GM12872 (cell line): ENCODE measurements at regions not wholly inside any gene's neighbourhood (a gene's known extent, or its start where the extent isn't known, plus 50 kb on each side); places are given as distances from the start of the nearest gene placed in this dataset.

Source experiments
- TF ChIP-seq, protein P1 (sequence below): IDR thresholded peaks from 3 replicates; pipeline ENCODE4 v1.5.1; 2011; ENCODE audit warnings: low read depth, mild to moderate bottlenecking, low read length, moderate library complexity; ENCODE audit not compliant: insufficient read depth

DNA sequence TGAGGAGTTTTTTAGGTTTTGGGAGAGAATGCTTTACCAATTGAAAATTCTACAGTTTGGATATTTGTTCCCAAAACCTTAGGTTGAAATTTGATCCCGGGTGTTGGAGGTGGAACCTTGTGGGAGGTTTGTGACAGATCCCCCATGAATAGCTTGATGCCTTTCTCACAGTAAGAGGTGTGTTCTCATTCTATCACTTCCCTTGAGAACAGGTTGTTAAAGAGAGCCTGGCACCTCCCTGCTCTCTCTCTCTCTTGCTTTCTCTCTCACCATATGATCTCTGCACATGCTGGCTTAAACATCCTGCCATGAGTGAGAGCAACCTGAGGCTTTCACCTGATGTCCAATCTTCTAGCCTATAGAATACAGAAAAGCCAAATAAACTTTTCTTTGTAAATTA is 1475.5 kb upstream of the AGA start:
- TF ChIP-seq, protein P1, sequence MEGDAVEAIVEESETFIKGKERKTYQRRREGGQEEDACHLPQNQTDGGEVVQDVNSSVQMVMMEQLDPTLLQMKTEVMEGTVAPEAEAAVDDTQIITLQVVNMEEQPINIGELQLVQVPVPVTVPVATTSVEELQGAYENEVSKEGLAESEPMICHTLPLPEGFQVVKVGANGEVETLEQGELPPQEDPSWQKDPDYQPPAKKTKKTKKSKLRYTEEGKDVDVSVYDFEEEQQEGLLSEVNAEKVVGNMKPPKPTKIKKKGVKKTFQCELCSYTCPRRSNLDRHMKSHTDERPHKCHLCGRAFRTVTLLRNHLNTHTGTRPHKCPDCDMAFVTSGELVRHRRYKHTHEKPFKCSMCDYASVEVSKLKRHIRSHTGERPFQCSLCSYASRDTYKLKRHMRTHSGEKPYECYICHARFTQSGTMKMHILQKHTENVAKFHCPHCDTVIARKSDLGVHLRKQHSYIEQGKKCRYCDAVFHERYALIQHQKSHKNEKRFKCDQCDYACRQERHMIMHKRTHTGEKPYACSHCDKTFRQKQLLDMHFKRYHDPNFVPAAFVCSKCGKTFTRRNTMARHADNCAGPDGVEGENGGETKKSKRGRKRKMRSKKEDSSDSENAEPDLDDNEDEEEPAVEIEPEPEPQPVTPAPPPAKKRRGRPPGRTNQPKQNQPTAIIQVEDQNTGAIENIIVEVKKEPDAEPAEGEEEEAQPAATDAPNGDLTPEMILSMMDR: no peak

GRCh38 chr4:178937130-178937529 is 1494.9 kb upstream of the AGA start:
- TF ChIP-seq, protein P1: no peak

GRCh38 chr4:178941975-178942374 is 1499.7 kb upstream of the AGA start:
- TF ChIP-seq, protein P1: no peak

DNA sequence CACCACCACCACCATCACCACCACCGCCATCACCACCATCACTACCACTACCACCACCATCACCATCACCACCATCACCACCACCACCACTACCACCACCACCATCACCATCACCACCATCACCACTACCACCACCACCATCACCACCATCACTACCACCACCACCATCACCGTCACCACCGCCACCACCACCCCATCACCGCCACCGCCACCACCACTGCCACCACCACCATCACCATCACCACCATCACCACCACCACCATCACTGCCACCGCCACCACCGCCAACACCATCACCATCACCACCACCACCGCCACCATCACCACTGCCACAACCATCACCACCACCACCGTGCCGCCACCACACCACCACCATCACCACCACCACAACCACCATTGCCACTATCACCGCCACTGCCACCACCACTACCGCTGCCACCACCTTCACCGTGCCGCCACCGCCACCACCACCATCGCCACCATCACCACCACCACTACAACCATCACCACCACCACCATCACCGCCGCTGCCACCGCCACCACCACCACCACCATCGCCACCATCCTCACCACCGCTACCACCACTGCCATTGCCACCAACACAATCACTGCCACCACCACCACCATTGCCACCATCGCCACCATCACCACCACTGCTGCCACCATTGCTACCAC is 1511.3 kb upstream of the AGA start:
- TF ChIP-seq, protein P1: no peak

DNA sequence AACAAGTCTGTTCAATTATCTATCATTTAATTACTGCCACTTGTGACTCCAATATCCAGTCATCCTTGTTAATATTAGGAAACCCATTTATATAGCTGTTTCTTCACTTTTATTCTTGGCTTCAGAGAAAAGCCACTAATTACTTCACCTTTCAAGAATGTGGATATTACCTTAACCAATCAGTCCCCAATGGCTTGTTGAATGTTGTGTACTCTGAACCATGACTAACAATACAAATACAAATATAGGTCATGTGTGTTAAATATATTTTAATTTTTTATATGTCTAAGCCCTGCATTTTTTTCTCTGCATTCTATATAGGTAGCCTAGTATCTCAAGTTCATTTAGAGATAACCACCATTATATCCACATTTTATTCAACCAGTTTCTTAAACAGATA is 1513.4 kb upstream of the AGA start:
- TF ChIP-seq, protein P1: no peak

DNA sequence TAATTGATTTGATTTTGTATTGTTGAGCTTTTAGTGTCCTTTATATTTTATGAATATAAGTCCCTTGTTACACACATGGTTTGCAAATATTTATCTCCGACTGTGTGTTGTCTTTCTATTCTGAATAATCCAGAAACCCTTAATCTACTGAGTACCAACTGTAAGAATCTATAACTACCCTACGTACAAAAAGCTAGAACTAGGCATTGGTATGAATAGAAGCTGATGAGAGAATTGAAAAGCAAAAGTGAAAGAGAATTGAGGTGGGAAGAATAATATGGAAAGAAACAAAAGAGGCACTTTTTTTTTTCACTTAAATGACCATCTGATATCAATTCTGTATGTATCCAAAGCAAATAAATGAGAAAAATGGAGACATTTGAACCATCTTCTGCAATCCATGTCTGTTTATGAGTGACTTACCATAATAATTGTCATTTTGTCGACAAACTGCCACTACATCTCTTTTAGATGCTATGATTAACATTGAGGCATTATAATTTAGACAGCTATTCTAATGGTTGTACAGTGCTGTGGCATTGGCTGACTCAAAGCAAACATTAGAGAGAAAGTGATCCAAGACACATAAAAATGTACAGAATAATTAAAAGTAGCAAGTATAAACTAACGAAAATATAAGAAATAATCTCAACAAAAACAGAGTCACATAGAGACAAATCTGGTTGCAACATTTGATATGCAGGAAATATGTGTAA is 1516.6 kb upstream of the AGA start:
- TF ChIP-seq, protein P1: no peak

DNA sequence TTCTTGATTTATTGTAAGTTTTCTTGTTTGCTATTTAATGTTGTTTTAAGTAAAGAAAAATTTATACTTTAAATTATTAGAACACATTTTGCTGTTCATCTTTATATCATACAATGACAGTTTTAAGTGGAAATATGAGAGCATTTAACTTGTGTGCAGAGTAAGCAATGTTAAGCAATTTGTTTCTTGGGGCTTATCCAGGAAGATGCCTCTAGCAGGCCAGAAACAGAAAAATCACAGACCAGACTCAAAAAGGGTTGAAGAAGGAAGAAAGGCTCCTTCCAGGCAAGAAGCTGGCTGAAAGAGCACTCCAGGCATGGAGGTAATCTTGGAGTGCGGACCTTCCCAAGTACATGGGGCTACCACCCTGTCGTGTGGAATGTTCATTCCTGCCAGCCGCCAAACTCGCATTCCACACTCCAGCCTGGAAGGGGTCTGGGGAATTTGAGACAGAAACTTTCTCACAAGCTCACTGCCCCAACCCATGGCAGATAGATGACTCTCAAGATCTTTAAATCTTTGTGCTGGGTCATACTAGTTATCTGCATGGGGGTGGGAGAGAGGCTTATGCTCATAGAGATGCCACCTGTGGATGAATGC is 1521.3 kb upstream of the AGA start:
- TF ChIP-seq, protein P1: no peak
